Heart right ventricle (tissue), 16 donors: ENCODE measurements at regions not wholly inside any gene's neighbourhood (a gene's known extent, or its start where the extent isn't known, plus 50 kb on each side); places are given as distances from the start of the nearest gene placed in this dataset.
"Not testable (repeated sequence)": the region's sequence is repeated elsewhere in the genome, so short reads cannot be mapped to it uniquely, and the experiment has no call there.

Source experiments
- ATAC-seq, 8 donors: fragments of 200-7000 bp; cut with Tn5 transposase; one replicate each; pipeline ENCODE4 v1.9.1; 2020; ENCODE audit warnings: mild to moderate bottlenecking in 8 of 8, moderate library complexity in 8 of 8, moderate number of reproducible peaks in 1 of 8
- DNase-seq, 2 donors: peaks; one replicate each; pipeline ENCODE4 v3.0.0-alpha.2; 2020
- H3K27ac ChIP-seq, 10 donors: fragments of 200-600 bp; sonication (generic) in 2 of 10; one replicate each; pipeline versions ENCODE4 v1.5.0 to v1.8.0; 2020 to 2022; ENCODE audit warnings: mild to moderate bottlenecking in 3 of 10
- H3K27me3 ChIP-seq, 7 donors: fragments of 200-600 bp; one replicate each; pipeline ENCODE4 v1.8.0; 2021 to 2022; ENCODE audit warnings: mild to moderate bottlenecking in 2 of 7
- H3K36me3 ChIP-seq, 9 donors: fragments of 200-600 bp; sonication (generic) in 1 of 9; one replicate each; pipeline versions ENCODE4 v1.5.0 to v1.8.0; 2020 to 2022; ENCODE audit warnings: mild to moderate bottlenecking in 2 of 9
- H3K4me1 ChIP-seq, 9 donors: fragments of 200-600 bp; sonication (generic) in 1 of 9; one replicate each; pipeline versions ENCODE4 v1.5.0 to v1.8.0; 2020 to 2022; ENCODE audit warnings: mild to moderate bottlenecking in 4 of 9
- H3K4me3 ChIP-seq, 10 donors: fragments of 200-600 bp; sonication (generic) in 2 of 10; one replicate each; pipeline versions ENCODE4 v1.5.0 to v1.8.0; 2020 to 2022; ENCODE audit warnings: mild to moderate bottlenecking in 7 of 10, moderate library complexity in 2 of 10
- H3K9me3 ChIP-seq, 11 donors: fragments of 200-600 bp in 10 of 11; sonication (generic) in 2 of 11; one replicate each; pipeline versions ENCODE4 v1.5.0 to v1.8.0; 2013 to 2022; ENCODE audit warnings: mild to moderate bottlenecking in 2 of 11, control low read depth in 1 of 11, moderate library complexity in 1 of 11
- WGBS, 2 donors: extraction: QIAGEN DNeasy Blood & Tissue Kit; methylation state at CpG; one replicate each; pipeline ENCODE4 v1.1.7; 2013; ENCODE audit warnings: inconsistent platforms in 1 of 2; 5-methylcytosine and 5-hydroxymethylcytosine counted together
- intact Hi-C, 10 donors: fragments of 100-400 bp; cut with DNase I; formaldehyde crosslinking; loops; one replicate each; pipeline versions ENCODE4 v1.11.1 to v1.14.2; 2022
- TF ChIP-seq, protein P1 (sequence below), 9 donors: fragments of 200-600 bp; sonication (generic) in 2 of 9; IDR thresholded peaks; one replicate each; pipeline versions ENCODE4 v1.5.0 to v1.8.0; 2021 to 2022; ENCODE audit warnings: antibody characterized with exemption in 9 of 9, mild to moderate bottlenecking in 5 of 9, moderate library complexity in 1 of 9
- donor health status: Arrhythmogenic right ventricular cardiomyopathy.
- donor health status: ischemic (EF 13 %, LVEDD 7.1; RV severe dilation, severe dysfunction).
- donor health status: healthy with polysubstance abuse.
- donor health status: DM: no; HTN: yes; CAD: no.
- donor health status: DM: no; HTN: no; CAD: no.
- donor health status: ischemic (EF 25% LVEDD 6.9; RV normal size, moderate dysfunction).
- donor health status: ischemic (EF 25% LVEDD 5.7; RV mildly dilated, moderate dysfunction).
- donor health status: healthy.
- donor health status: DM: yes; HTN: yes; CAD: no.
- donor health status: Ischemic cardiomyopathy.
- donor health status: ischemic (EF 35%, LVEDD 5.7; RV mildly dilated, moderate dysfunction).
- donor health status: nonischemic (EF 11% LVEDD 7.7; RV severe dilation, severe dysfunction).
- donor health status: DM: yes; HTN: yes; CAD: no.
- donor health status: PGD.
- donor health status: ischemic (EF 29% LVEDD 5.4; RV normal size, mild dysfunction).
- donor health status: nonischemic (EF 23%, LVEDD 6.1; RV moderate dilation, normal function).

DNA sequence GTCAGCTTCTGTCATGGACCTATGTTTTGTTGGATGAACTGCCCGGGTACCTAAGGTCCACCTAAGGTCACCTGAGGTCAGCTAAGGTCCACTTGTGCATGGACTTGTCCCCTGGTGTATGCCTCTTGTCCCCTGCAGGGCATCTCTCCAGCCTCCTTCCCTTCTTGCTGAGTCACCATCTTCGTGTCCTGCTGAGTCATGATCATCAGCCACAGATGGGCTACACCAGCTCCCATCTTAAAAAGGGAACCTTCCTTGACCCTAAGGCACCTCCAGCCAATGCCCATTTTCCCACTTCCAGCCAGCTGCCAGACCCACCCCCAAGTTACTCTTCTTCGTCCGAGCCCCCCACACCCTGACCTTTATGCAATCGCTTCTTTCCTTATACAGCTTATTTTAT, 544.9 kb downstream of the TBC1D22A start:
- Histone ChIP-seq H3K36me3 (no peaks in the 10 kb centered on the region), H3K4me3 (no peak overlapping the region), H3K9me3 (peaks cover 0 to 10% (median 5%) of the 10 kb centered on the region in 11 donors), H3K27ac (no peak overlapping the region), H3K4me1 (no peaks in the 10 kb centered on the region), H3K27me3 (peaks cover 0 to 12% (median 0%) of the 10 kb centered on the region in 7 donors)
- TF ChIP-seq, protein P1, sequence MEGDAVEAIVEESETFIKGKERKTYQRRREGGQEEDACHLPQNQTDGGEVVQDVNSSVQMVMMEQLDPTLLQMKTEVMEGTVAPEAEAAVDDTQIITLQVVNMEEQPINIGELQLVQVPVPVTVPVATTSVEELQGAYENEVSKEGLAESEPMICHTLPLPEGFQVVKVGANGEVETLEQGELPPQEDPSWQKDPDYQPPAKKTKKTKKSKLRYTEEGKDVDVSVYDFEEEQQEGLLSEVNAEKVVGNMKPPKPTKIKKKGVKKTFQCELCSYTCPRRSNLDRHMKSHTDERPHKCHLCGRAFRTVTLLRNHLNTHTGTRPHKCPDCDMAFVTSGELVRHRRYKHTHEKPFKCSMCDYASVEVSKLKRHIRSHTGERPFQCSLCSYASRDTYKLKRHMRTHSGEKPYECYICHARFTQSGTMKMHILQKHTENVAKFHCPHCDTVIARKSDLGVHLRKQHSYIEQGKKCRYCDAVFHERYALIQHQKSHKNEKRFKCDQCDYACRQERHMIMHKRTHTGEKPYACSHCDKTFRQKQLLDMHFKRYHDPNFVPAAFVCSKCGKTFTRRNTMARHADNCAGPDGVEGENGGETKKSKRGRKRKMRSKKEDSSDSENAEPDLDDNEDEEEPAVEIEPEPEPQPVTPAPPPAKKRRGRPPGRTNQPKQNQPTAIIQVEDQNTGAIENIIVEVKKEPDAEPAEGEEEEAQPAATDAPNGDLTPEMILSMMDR (IDR thresholded peaks at IDR 0.05): no peak
- DNase-seq (no peak), ATAC-seq (no peak)
- 80 to 83% methylated on average over 5 of the region's 5 CpGs for WGBS, 2 donors
- intact Hi-C loops: no loop called here

DNA sequence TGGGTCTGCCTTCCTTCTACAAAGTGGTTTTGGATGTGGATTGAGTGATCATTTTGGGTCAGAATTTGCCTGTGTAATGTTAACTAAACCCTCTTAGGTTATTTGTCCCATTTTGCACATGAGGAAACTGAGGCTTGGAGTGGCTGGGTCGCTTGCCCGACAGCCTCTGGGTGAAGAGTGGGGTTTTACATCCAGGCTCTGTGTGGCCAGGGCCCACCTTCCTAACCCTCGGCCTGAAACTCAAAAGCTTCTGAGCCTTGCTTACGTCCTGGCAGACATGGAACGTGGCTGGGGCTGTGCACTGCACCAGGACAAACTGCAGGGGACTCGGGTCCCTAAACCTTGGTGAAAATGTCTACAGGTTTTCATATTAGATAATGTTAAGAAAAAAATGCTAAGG, 542.4 kb downstream of the TBC1D22A start:
- Histone ChIP-seq H3K9me3 (no peaks in the 10 kb centered on the region), H3K27me3 (peaks cover 0 to 8% (median 0%) of the 10 kb centered on the region in 7 donors), H3K27ac (no peak overlapping the region), H3K4me1 (no peaks in the 10 kb centered on the region), H3K4me3 (no peak overlapping the region), H3K36me3 (no peaks in the 10 kb centered on the region)
- TF ChIP-seq, protein P1 (IDR thresholded peaks at IDR 0.05): no peak
- no peak for DNase-seq
- ATAC-seq: no peak
- intact Hi-C loops: no loop called here
- WGBS, 2 donors: 87 to 90% methylated on average over 6 of the region's 6 CpGs

- Histone ChIP-seq H3K27me3 (peaks cover 0 to 8% (median 0%) of the 10 kb centered on the region in 7 donors), H3K27ac (no peak overlapping the region), H3K9me3 (no peaks in the 10 kb centered on the region), H3K36me3 (no peaks in the 10 kb centered on the region), H3K4me3 (no peak overlapping the region), H3K4me1 (no peaks in the 10 kb centered on the region)
- ATAC-seq (no peak), DNase-seq (no peak)
- 86% methylated on average over 22 of the region's 22 CpGs for WGBS, 2 donors
- TF ChIP-seq, protein P1 (IDR thresholded peaks at IDR 0.05): no peak
- intact Hi-C loops: no loop called here
Measured at GRCh38 chr22:47304191-47304831, 541.9 kb downstream of the TBC1D22A start.

- H3K27ac ChIP-seq: no peak overlapping the region
- WGBS, 2 donors: 82 to 84% methylated on average over 14 of the region's 14 CpGs
- H3K36me3 ChIP-seq: no peaks in the 10 kb centered on the region
- TF ChIP-seq, protein P1 (IDR thresholded peaks at IDR 0.05): no peak
- H3K4me1 ChIP-seq: no peaks in the 10 kb centered on the region
- H3K9me3 ChIP-seq: no peaks in the 10 kb centered on the region
- peaks cover 0 to 8% (median 0%) of the 10 kb centered on the region in 7 donors for H3K27me3 ChIP-seq
- DNase-seq (no peak), ATAC-seq (no peak)
- no peak overlapping the region for H3K4me3 ChIP-seq
- intact Hi-C loops: no loop called here
Measured at GRCh38 chr22:47303161-47303890, 540.9 kb downstream of the TBC1D22A start.

- ATAC-seq, DNase-seq, H3K4me1 ChIP-seq, H3K27ac ChIP-seq, H3K27me3 ChIP-seq, H3K4me3 ChIP-seq, H3K36me3 ChIP-seq, H3K9me3 ChIP-seq, intact Hi-C loops: not testable (repeated sequence)
- WGBS, 2 donors: 92 to 97% methylated on average over 1 of the region's 1 CpG
Measured at GRCh38 chr22:47302587-47302986, 540.1 kb downstream of the TBC1D22A start.
